Retinal pigment epithelial cell (primary cell): ENCODE measurements at regions not wholly inside any gene's neighbourhood (a gene's known extent, or its start where the extent isn't known, plus 50 kb on each side); places are given as distances from the start of the nearest gene placed in this dataset.

Experiments used
- DNase-seq: peaks from one replicate; pipeline ENCODE4 v3.0.0-alpha.2; 2010; ENCODE audit warnings: low read depth
- H3K4me3 ChIP-seq: 2 replicates; pipeline ENCODE4 v1.5.1; 2011; ENCODE audit warnings: mild to moderate bottlenecking, low read length, control low read depth, moderate library complexity
- CTCF ChIP-seq: conservative IDR thresholded peaks from 2 replicates; pipeline ENCODE4 v1.5.1; 2011; ENCODE audit warnings: low read depth, low read length, control low read depth, inconsistent platforms

GRCh38 chr5:124421584-124421983, 324.9 kb downstream of the ZNF608 start:
- no peak for DNase-seq
- no peak for TF ChIP-seq CTCF
- H3K4me3 ChIP-seq: no peak overlapping the region

DNA sequence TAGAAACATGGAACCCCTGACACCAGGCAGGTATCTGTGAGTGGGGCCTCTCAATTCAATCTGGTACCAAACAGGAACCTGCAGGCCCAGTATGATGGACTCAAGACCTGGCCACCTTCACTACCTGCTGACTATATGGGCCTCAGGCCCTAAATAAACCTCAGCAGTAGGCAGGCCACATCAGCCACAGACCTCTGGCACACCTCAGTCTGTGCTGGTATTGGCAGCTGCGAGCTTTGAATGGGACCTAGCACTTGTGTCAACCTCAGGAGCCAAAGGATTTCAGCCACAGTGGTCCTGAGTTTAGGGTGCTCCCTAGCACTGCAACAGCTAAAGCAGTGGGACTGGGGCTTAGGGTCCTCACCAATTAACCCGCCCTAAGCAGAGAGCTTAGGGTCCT, 325.5 kb downstream of the ZNF608 start:
- no peak for TF ChIP-seq CTCF
- DNase-seq: no peak
- H3K4me3 ChIP-seq: no peak overlapping the region

DNA sequence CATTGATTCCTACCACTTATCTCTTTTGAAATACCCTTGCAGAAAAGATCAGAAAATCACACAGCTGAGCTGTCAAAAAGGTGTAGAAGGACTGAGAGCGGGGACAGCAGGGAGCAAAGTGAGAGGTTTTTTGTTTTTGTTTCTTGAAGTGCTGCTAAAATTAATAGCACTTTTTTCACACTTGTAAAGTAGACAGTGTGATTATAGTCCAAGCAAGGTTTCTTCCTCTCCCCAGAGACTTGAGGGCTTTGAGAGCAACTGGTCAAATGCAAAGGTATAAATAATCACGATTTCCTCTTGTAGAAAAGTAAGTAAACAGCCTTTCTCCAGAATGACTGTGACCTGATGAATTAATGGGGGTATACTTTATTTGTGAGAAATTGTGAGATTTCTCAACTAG, 326.9 kb downstream of the ZNF608 start:
- TF ChIP-seq CTCF: no peak
- H3K4me3 ChIP-seq: no peak overlapping the region

GRCh38 chr5:124418390-124418789, 328.0 kb downstream of the ZNF608 start:
- TF ChIP-seq CTCF: no peak
- DNase-seq: no peak
- no peak overlapping the region for H3K4me3 ChIP-seq

More for the DNA sequence above, 326.9 kb downstream of the ZNF608 start:
- no peak for DNase-seq

DNA sequence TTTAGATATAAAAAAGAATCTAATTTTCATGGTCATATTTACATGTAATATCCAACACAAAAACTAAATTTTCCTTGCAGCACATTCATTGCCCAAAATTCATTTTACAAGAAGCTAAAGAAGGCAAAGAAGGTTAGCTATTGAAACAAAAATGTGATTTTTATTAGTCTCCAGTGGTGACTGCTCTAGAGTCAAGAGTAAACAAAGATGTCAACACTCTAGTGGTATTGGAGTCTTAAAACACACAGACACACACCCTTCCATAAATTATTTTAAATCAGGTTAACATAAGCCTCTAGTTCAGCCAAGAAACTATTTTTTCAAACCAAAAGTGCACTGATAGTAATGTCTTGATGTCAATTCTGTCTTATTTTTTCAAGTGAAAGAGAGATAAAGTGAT, 329.2 kb downstream of the ZNF608 start:
- H3K4me3 ChIP-seq: no peak overlapping the region
- DNase-seq: no peak
- TF ChIP-seq CTCF: no peak

DNA sequence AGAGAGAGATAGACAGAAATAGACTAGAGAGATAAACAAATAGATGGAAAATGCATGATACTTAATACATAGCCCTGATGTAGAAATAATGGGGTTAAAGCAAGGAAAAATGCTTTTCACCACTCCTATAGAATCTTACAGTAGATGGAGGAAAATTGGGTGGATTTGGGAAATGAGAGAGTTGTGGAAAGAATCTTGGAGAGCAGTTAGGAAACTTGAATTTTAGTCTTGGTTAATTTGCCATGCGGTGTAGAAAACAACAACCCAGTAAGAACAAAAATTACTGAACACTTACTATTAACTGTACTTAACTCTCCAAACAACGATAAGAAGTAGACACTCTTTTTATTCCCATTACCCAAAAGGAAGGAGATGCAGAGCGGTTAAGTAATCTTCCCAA, 329.8 kb downstream of the ZNF608 start:
- H3K4me3 ChIP-seq: no peak overlapping the region
- TF ChIP-seq CTCF: no peak
- no peak for DNase-seq

- no peak overlapping the region for H3K4me3 ChIP-seq
- no peak for TF ChIP-seq CTCF
- DNase-seq: no peak
Measured at GRCh38 chr5:124414973-124415372, 331.5 kb downstream of the ZNF608 start.
